ENCODE measurements at regions not wholly inside any gene's neighbourhood (a gene's known extent, or its start where the extent isn't known, plus 50 kb on each side); places are given as distances from the start of the nearest gene placed in this dataset.

GRCh38 chr20:40019510-40019909 is 669.5 kb downstream of the MAFB start:
- no peak overlapping the region for H3K56ac ChIP-seq (replicated peaks; ENCODE audit: insufficient read length, low read depth, low read length)
- H3K4me2 ChIP-seq (ENCODE audit: insufficient read depth in 1 of 2, low read depth in 2 of 2, low read length in 2 of 2), result no peak overlapping the region
- 89% methylated on average over 5 of the region's 5 CpGs; no CpG with 5 or more reads in 1 of the 2 experiments for WGBS, 2 experiments (ENCODE audit: extremely low coverage in 1 of 2, insufficient coverage in 1 of 2, insufficient read length in 1 of 2, insufficient replicate concordance in 2 of 2, low coverage in 1 of 2, low lambda C conversion rate in 2 of 2, missing lambda C conversion rate in 1 of 2)
- H3K4ac ChIP-seq (replicated peaks; ENCODE audit: insufficient read length, low read depth, low read length), result no peak overlapping the region
- no peaks in the 10 kb centered on the region for H3K79me2 ChIP-seq (ENCODE audit: control insufficient read depth in 1 of 2, insufficient read depth in 2 of 2, low read length in 2 of 2)
- H2BK12ac ChIP-seq (ENCODE audit: low read depth, low read length), result no peak overlapping the region
- H3K4me1 ChIP-seq (replicated peaks in 1 of 4; ENCODE audit: control insufficient read depth in 3 of 4, insufficient read depth in 4 of 4, low read length in 3 of 4), result no peaks in the 10 kb centered on the region
- no peak for DNase-seq (ENCODE audit: low read depth in 1 of 2, low spot score in 2 of 2)
- H2AFZ ChIP-seq (ENCODE audit: low read length), result no peak overlapping the region
- no peak overlapping the region for H2BK20ac ChIP-seq (ENCODE audit: low read length)
- no peak for FAIRE-seq
- no peaks in the 10 kb centered on the region for H3K27me3 ChIP-seq (replicated peaks in 1 of 4; ENCODE audit: control insufficient read depth in 3 of 4, extremely low read depth in 1 of 4, insufficient read depth in 3 of 4, low read length in 3 of 4)
- no peak overlapping the region for H3K27ac ChIP-seq (ENCODE audit: low read depth, low read length)
- POLR2A ChIA-PET (ENCODE audit: partially characterized antibody), result no interaction called here
- TF ChIP-seq RNF2 (IDR thresholded peaks at IDR 0.05; ENCODE audit: borderline replicate concordance, low read depth, low read length, missing control alignments, poor library complexity, severe bottlenecking), result no peak
- no peak overlapping the region for H3K4me3 ChIP-seq (ENCODE audit: extremely low read depth in 1 of 4, insufficient read depth in 2 of 4, low read depth in 3 of 4, low read length in 4 of 4)
- no peak overlapping the region for H4K8ac ChIP-seq (ENCODE audit: extremely low read depth, insufficient read depth, low read length)
- H4K91ac ChIP-seq (replicated peaks; ENCODE audit: insufficient read length, low read length), result no peak overlapping the region
- no peak overlapping the region for H2BK15ac ChIP-seq (ENCODE audit: low read length)
- no peak overlapping the region for H2BK5ac ChIP-seq (ENCODE audit: low read depth, low read length)
- no peak overlapping the region for H3K14ac ChIP-seq (ENCODE audit: insufficient read length)
- H3K9me3 ChIP-seq (ENCODE audit: insufficient read depth in 2 of 2, low read depth in 1 of 2, low read length in 1 of 2), result no peaks in the 10 kb centered on the region
- no peak overlapping the region for H2BK120ac ChIP-seq (replicated peaks; ENCODE audit: low read depth, low read length)
- H3K9ac ChIP-seq (replicated peaks in 1 of 4; ENCODE audit: extremely low read depth in 1 of 4, low read depth in 3 of 4, low read length in 3 of 4), result no peak overlapping the region
- H2AK5ac ChIP-seq (ENCODE audit: low read depth, low read length), result no peak overlapping the region
- no peak overlapping the region for H3K23ac ChIP-seq (ENCODE audit: insufficient read length)
- peaks cover 0 to 1% of the 10 kb centered on the region in 2 experiments for H4K20me1 ChIP-seq (replicated peaks in 1 of 2; ENCODE audit: control insufficient read depth in 1 of 2, insufficient read depth in 2 of 2, low read length in 2 of 2)
- no peaks in the 10 kb centered on the region for H3K23me2 ChIP-seq (ENCODE audit: low read depth, low read length)
- H3K18ac ChIP-seq (ENCODE audit: extremely low read depth, low read length), result no peak overlapping the region
- no peak overlapping the region for H4K5ac ChIP-seq (ENCODE audit: insufficient read length, low read depth, low read length)
- no peaks in the 10 kb centered on the region for H3K79me1 ChIP-seq (ENCODE audit: low read depth, low read length)
- H3K36me3 ChIP-seq (ENCODE audit: control insufficient read depth in 2 of 4, insufficient read depth in 4 of 4, low read length in 3 of 4), result no peaks in the 10 kb centered on the region
- CTCF ChIA-PET (ENCODE audit: partially characterized antibody), result no interaction called here
